DOHH2 (cell line): ENCODE measurements at regions not wholly inside any gene's neighbourhood (a gene's known extent, or its start where the extent isn't known, plus 50 kb on each side); places are given as distances from the start of the nearest gene placed in this dataset.

ENCODE experiments used
- H3F3A ChIP-seq: fragments of 200-600 bp; sonication (generic), shearing (Covaris generic); 2 replicates; pipeline ENCODE4 v1.6.0; 2016; ENCODE audit warnings: antibody characterized with exemption, mild to moderate bottlenecking; ENCODE audit not compliant: control insufficient read depth, insufficient read depth
- H3K27ac ChIP-seq: fragments of 200-600 bp; sonication (generic); 2 replicates; pipeline ENCODE4 v1.5.1; 2014; ENCODE audit warnings: low read depth, mild to moderate bottlenecking, low read length, moderate library complexity
- H3K27me3 ChIP-seq: fragments of 200-600 bp; sonication (generic); 2 replicates; pipeline ENCODE4 v1.6.1; 2014; ENCODE audit warnings: mild to moderate bottlenecking, low read length, mixed read lengths; ENCODE audit not compliant: control insufficient read depth
- H3K36me3 ChIP-seq: fragments of 200-600 bp; sonication (generic); 2 replicates; pipeline ENCODE4 v1.6.1; 2014; ENCODE audit warnings: mild to moderate bottlenecking, low read length, moderate library complexity, mixed read lengths; ENCODE audit not compliant: control insufficient read depth
- H3K4me1 ChIP-seq: fragments of 200-600 bp; sonication (generic); 2 replicates; pipeline ENCODE4 v1.6.1; 2014; ENCODE audit warnings: mild to moderate bottlenecking, low read length, mixed read lengths; ENCODE audit not compliant: control insufficient read depth
- H3K4me2 ChIP-seq: fragments of 200-600 bp; sonication (generic); 2 replicates; pipeline ENCODE4 v1.6.0; 2014; ENCODE audit warnings: mild to moderate bottlenecking, low read length, moderate library complexity
- H3K4me3 ChIP-seq: fragments of 200-600 bp; sonication (generic); 2 replicates; pipeline ENCODE4 v1.5.1; 2014; ENCODE audit warnings: mild to moderate bottlenecking, low read length, mixed read lengths
- H3K79me2 ChIP-seq: fragments of 200-600 bp; sonication (generic); 2 replicates; pipeline ENCODE4 v1.6.1; 2014; ENCODE audit warnings: mild to moderate bottlenecking, low read length, mixed read lengths; ENCODE audit not compliant: control insufficient read depth
- H3K9me2 ChIP-seq: fragments of 200-600 bp; sonication (generic); replicated peaks from 2 replicates; pipeline ENCODE4 v1.6.1; 2014; ENCODE audit warnings: mild to moderate bottlenecking, low read length, mixed read lengths; ENCODE audit not compliant: control insufficient read depth
- H3K9me3 ChIP-seq: fragments of 200-600 bp; sonication (generic); 2 replicates; pipeline ENCODE4 v1.6.1; 2014; ENCODE audit warnings: antibody characterized with exemption, low read length, mixed read lengths; ENCODE audit not compliant: control insufficient read depth, insufficient read depth
- H4K20me1 ChIP-seq: fragments of 200-600 bp; sonication (generic); 2 replicates; pipeline ENCODE4 v1.6.0; 2014; ENCODE audit warnings: low read depth, mild to moderate bottlenecking, antibody characterized with exemption, low read length, moderate library complexity; ENCODE audit not compliant: control insufficient read depth, insufficient read depth
- EZH2phosphoT487 ChIP-seq: fragments of 200-600 bp; sonication (generic); IDR thresholded peaks from 2 replicates; pipeline ENCODE4 v1.6.1; 2017; ENCODE audit warnings: borderline replicate concordance, mild to moderate bottlenecking, antibody characterized with exemption, low read length, moderate library complexity, mixed read lengths
- TF ChIP-seq, protein P1 (sequence below): fragments of 200-600 bp; sonication (generic); IDR thresholded peaks from one replicate; pipeline ENCODE4 v1.5.1; 2014; ENCODE audit warnings: antibody characterized with exemption, mild to moderate bottlenecking, low read depth, low read length; ENCODE audit not compliant: poor library complexity, severe bottlenecking

DNA sequence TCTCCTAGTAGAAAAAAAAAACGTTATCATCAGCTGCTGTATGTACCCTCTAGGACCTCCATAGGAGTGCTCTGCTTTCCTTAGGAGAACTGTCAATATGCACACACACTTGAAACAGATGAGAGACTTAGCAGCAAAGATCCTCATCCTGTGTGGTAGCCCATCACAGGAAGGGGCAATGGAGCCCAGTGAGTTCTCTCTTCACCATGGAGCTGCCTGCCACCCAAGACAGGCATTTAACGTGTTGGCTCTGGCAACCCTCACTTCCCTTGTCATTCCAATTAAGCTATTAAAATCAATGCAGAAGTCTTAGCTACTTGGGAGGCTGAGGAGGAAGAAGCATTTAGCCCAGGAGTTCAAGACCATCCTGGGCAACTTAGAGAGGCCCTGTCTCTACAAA, 64.8 kb upstream of the PLEKHA5 start:
- no peaks in the 10 kb centered on the region for H3K9me2 ChIP-seq

DNA sequence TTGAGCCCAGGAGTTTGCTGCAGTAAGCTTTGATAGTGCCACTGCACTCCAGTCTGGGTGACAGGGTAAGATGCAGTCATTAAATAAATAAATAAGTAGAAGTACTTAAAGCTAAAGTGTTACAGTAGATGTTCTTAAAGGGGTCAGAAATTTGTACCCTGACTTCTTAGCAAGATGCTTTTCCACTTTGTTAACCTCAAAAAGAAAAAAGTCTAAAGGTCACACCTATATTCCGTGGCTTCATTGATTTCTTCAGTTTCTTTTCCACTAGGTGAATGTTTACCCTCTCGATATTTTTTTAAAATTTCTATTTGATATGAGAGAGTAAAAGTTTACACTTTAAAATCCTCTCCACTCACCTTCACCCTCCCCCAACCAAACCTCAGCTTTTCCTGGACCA, 64.3 kb upstream of the PLEKHA5 start:
- H3K9me3 ChIP-seq = no peaks in the 10 kb centered on the region
- H3K4me3 ChIP-seq = no peak overlapping the region
- no peaks in the 10 kb centered on the region for H3K9me2 ChIP-seq
- H3K4me2 ChIP-seq = no peak overlapping the region
- H3K27ac ChIP-seq = no peak overlapping the region
- H3K4me1 ChIP-seq = no peaks in the 10 kb centered on the region
- TF ChIP-seq, protein P1, sequence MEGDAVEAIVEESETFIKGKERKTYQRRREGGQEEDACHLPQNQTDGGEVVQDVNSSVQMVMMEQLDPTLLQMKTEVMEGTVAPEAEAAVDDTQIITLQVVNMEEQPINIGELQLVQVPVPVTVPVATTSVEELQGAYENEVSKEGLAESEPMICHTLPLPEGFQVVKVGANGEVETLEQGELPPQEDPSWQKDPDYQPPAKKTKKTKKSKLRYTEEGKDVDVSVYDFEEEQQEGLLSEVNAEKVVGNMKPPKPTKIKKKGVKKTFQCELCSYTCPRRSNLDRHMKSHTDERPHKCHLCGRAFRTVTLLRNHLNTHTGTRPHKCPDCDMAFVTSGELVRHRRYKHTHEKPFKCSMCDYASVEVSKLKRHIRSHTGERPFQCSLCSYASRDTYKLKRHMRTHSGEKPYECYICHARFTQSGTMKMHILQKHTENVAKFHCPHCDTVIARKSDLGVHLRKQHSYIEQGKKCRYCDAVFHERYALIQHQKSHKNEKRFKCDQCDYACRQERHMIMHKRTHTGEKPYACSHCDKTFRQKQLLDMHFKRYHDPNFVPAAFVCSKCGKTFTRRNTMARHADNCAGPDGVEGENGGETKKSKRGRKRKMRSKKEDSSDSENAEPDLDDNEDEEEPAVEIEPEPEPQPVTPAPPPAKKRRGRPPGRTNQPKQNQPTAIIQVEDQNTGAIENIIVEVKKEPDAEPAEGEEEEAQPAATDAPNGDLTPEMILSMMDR = no peak
- TF ChIP-seq EZH2phosphoT487 = no peak
- no peaks in the 10 kb centered on the region for H3K36me3 ChIP-seq
- no peaks in the 10 kb centered on the region for H3F3A ChIP-seq
- H4K20me1 ChIP-seq = no peaks in the 10 kb centered on the region
- no peaks in the 10 kb centered on the region for H3K79me2 ChIP-seq
- H3K27me3 ChIP-seq = no peaks in the 10 kb centered on the region

More for the DNA sequence above, 64.8 kb upstream of the PLEKHA5 start:
- Histone ChIP-seq H3K27ac (no peak overlapping the region), H3K36me3 (no peaks in the 10 kb centered on the region), H4K20me1 (no peaks in the 10 kb centered on the region), H3K4me2 (no peak overlapping the region), H3K79me2 (no peaks in the 10 kb centered on the region), H3K27me3 (no peaks in the 10 kb centered on the region), H3K4me3 (no peak overlapping the region), H3K4me1 (no peaks in the 10 kb centered on the region), H3F3A (no peaks in the 10 kb centered on the region), H3K9me3 (no peaks in the 10 kb centered on the region)
- TF ChIP-seq, protein P1 = no peak
- TF ChIP-seq EZH2phosphoT487 = no peak

- no peak overlapping the region for H3K4me2 ChIP-seq
- no peaks in the 10 kb centered on the region for H3K79me2 ChIP-seq
- H3K36me3 ChIP-seq = no peaks in the 10 kb centered on the region
- no peaks in the 10 kb centered on the region for H4K20me1 ChIP-seq
- H3K27ac ChIP-seq = no peak overlapping the region
- no peaks in the 10 kb centered on the region for H3F3A ChIP-seq
- no peaks in the 10 kb centered on the region for H3K9me3 ChIP-seq
- H3K27me3 ChIP-seq = no peaks in the 10 kb centered on the region
- TF ChIP-seq EZH2phosphoT487 = no peak
- TF ChIP-seq, protein P1 = no peak
- no peak overlapping the region for H3K4me3 ChIP-seq
- H3K9me2 ChIP-seq = no peaks in the 10 kb centered on the region
- no peaks in the 10 kb centered on the region for H3K4me1 ChIP-seq
Measured at GRCh38 chr12:19065871-19066270, 63.7 kb upstream of the PLEKHA5 start.
